Liver (tissue), 8 donors: ENCODE measurements at regions not wholly inside any gene's neighbourhood (a gene's known extent, or its start where the extent isn't known, plus 50 kb on each side); places are given as distances from the start of the nearest gene placed in this dataset.

Source experiments
- DNase-seq: peaks from one replicate; pipeline ENCODE4 v3.0.0-alpha.2; 2017; ENCODE audit warnings: low spot score
- H3K27ac ChIP-seq, 2 donors: one replicate each; pipeline ENCODE4 v1.7.0; 2013; ENCODE audit warnings: inconsistent platforms in 2 of 2, low read length in 2 of 2, control low read depth in 1 of 2, low read depth in 1 of 2, mild to moderate bottlenecking in 1 of 2
- H3K27me3 ChIP-seq, 4 donors: one replicate each; pipeline versions ENCODE4 v1.6.1 to v1.7.0; 2013; ENCODE audit warnings: low read length in 3 of 4, inconsistent platforms in 1 of 4, mild to moderate bottlenecking in 1 of 4, moderate library complexity in 1 of 4; ENCODE audit not compliant: control insufficient read depth in 4 of 4, insufficient read depth in 4 of 4
- H3K36me3 ChIP-seq, 4 donors: one replicate each; pipeline versions ENCODE4 v1.6.1 to v1.7.0; 2013; ENCODE audit warnings: low read length in 3 of 4, mild to moderate bottlenecking in 3 of 4, low read depth in 1 of 4, moderate library complexity in 1 of 4; ENCODE audit not compliant: control insufficient read depth in 4 of 4, insufficient read depth in 3 of 4
- H3K4me1 ChIP-seq, 4 donors: one replicate each; pipeline versions ENCODE4 v1.6.1 to v1.7.0; 2013; ENCODE audit warnings: low read length in 3 of 4, mild to moderate bottlenecking in 3 of 4, moderate library complexity in 1 of 4; ENCODE audit not compliant: control insufficient read depth in 4 of 4, insufficient read depth in 4 of 4
- H3K4me3 ChIP-seq, 3 donors: one replicate each; pipeline versions ENCODE4 v1.6.1 to v1.7.0; 2013; ENCODE audit warnings: low read length in 3 of 3, control low read depth in 1 of 3, low read depth in 1 of 3, mild to moderate bottlenecking in 1 of 3
- H3K9ac ChIP-seq, 2 donors: one replicate each; pipeline ENCODE4 v1.7.0; 2013; ENCODE audit warnings: low read length in 2 of 2, mild to moderate bottlenecking in 2 of 2, moderate library complexity in 2 of 2, control low read depth in 1 of 2, low read depth in 1 of 2
- H3K9me3 ChIP-seq, 4 donors: one replicate each; pipeline versions ENCODE4 v1.6.1 to v1.7.0; 2013; ENCODE audit warnings: low read length in 3 of 4; ENCODE audit not compliant: control insufficient read depth in 4 of 4
- ATF3 ChIP-seq: IDR thresholded peaks from 2 replicates; pipeline ENCODE4 v1.6.1; 2016; ENCODE audit warnings: antibody characterized with exemption
- CTCF ChIP-seq: fragments of 150-350 bp; IDR thresholded peaks from 2 replicates; pipeline ENCODE4 v1.5.1; 2017; ENCODE audit warnings: improper control_type of control experiment, low read depth, low read length; ENCODE audit not compliant: missing input control
- EGR1 ChIP-seq, 2 donors: IDR thresholded peaks; 2 replicates each; pipeline ENCODE4 v1.6.1; 2016 to 2018; ENCODE audit warnings: antibody characterized with exemption in 2 of 2, low read depth in 2 of 2
- FOXA1 ChIP-seq: IDR thresholded peaks from 2 replicates; pipeline ENCODE4 v1.6.1; 2016; ENCODE audit warnings: antibody characterized with exemption
- FOXA2 ChIP-seq: IDR thresholded peaks from 2 replicates; pipeline ENCODE4 v1.6.1; 2016; ENCODE audit warnings: antibody characterized with exemption
- GABPA ChIP-seq, 2 donors: IDR thresholded peaks in 1 of 2; conservative IDR thresholded peaks in 1 of 2; 2 replicates each; pipeline ENCODE4 v1.6.1; 2016; ENCODE audit warnings: antibody characterized with exemption in 2 of 2, mild to moderate bottlenecking in 1 of 2, moderate library complexity in 1 of 2
- JUND ChIP-seq, 2 donors: IDR thresholded peaks; 2 replicates each; pipeline ENCODE4 v1.6.1; 2016; ENCODE audit warnings: antibody characterized with exemption in 2 of 2
- NR2F2 ChIP-seq: IDR thresholded peaks from 2 replicates; pipeline ENCODE4 v1.6.1; 2016; ENCODE audit warnings: antibody characterized with exemption
- RXRA ChIP-seq, 2 donors: IDR thresholded peaks; 2 replicates each; pipeline ENCODE4 v1.6.1; 2017 to 2018; ENCODE audit warnings: antibody characterized with exemption in 2 of 2, mild to moderate bottlenecking in 1 of 2
- SP1 ChIP-seq: IDR thresholded peaks from 2 replicates; pipeline ENCODE4 v1.6.1; 2018; ENCODE audit warnings: antibody characterized with exemption, mild to moderate bottlenecking
- YY1 ChIP-seq: IDR thresholded peaks from 2 replicates; pipeline ENCODE4 v1.6.1; 2016; ENCODE audit warnings: antibody characterized with exemption, mild to moderate bottlenecking
- WGBS: extraction: QIAGEN DNeasy Blood & Tissue Kit; methylation state at CpG from one replicate; pipeline ENCODE4 v1.1.7; 2013; 5-methylcytosine and 5-hydroxymethylcytosine counted together
- TF ChIP-seq, protein P1 (sequence below): IDR thresholded peaks from 2 replicates; pipeline ENCODE4 v1.6.1; 2016; ENCODE audit warnings: antibody characterized with exemption
- TF ChIP-seq, protein P2 (sequence below): IDR thresholded peaks from 2 replicates; pipeline ENCODE4 v1.6.1; 2016; ENCODE audit warnings: antibody characterized with exemption
- donor health status: healthy.
- donor health status: healthy.
- donor health status: healthy.
- donor health status: healthy.
- donor health status: healthy.

DNA sequence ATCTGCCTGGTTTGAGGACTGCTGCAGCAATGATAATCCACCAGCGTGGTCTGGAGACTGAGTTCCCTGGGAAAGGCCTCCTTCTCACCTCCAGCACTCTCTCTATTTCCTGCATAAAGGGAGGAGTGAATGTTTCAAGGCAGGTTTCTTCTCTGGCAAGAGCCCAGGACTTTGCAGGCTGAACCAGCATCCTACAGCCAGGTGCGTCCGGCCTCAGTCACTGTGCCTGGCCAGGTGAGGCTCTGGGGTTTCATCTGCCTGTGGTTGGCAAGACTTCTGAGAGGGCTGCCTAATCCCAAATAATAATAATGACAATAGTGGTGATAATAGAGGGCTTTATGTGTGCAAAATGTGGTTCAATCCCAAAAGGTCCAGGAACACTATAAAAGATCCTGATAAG lies 269.0 kb upstream of the TBC1D5 start:
- TF ChIP-seq GABPA (IDR thresholded peaks at IDR 0.05 in 1 of 2, conservative IDR thresholded peaks at IDR 0.05 in 1 of 2): no peak
- TF ChIP-seq FOXA1: no peak
- TF ChIP-seq SP1: no peak
- TF ChIP-seq EGR1 (IDR thresholded peaks at IDR 0.05; ENCODE audit: low read depth in 2 of 2): no peak
- TF ChIP-seq FOXA2: no peak
- no peak for TF ChIP-seq JUND (IDR thresholded peaks at IDR 0.05)
- TF ChIP-seq ATF3: no peak
- no peak for TF ChIP-seq YY1
- no peak for TF ChIP-seq CTCF
- TF ChIP-seq NR2F2: no peak
- TF ChIP-seq, protein P1, sequence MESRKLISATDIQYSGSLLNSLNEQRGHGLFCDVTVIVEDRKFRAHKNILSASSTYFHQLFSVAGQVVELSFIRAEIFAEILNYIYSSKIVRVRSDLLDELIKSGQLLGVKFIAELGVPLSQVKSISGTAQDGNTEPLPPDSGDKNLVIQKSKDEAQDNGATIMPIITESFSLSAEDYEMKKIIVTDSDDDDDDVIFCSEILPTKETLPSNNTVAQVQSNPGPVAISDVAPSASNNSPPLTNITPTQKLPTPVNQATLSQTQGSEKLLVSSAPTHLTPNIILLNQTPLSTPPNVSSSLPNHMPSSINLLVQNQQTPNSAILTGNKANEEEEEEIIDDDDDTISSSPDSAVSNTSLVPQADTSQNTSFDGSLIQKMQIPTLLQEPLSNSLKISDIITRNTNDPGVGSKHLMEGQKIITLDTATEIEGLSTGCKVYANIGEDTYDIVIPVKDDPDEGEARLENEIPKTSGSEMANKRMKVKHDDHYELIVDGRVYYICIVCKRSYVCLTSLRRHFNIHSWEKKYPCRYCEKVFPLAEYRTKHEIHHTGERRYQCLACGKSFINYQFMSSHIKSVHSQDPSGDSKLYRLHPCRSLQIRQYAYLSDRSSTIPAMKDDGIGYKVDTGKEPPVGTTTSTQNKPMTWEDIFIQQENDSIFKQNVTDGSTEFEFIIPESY: no peak
- no peak for TF ChIP-seq RXRA (IDR thresholded peaks at IDR 0.05)
- TF ChIP-seq, protein P2, sequence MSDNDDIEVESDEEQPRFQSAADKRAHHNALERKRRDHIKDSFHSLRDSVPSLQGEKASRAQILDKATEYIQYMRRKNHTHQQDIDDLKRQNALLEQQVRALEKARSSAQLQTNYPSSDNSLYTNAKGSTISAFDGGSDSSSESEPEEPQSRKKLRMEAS: no peak
- WGBS: 81% methylated on average over 3 of the region's 3 CpGs
- H3K9ac ChIP-seq: no peak overlapping the region
- no peaks in the 10 kb centered on the region for H3K4me1 ChIP-seq
- no peak overlapping the region for H3K4me3 ChIP-seq
- H3K9me3 ChIP-seq: no peaks in the 10 kb centered on the region
- H3K27me3 ChIP-seq: no peaks in the 10 kb centered on the region
- no peaks in the 10 kb centered on the region for H3K36me3 ChIP-seq
- no peak for DNase-seq
- no peak overlapping the region for H3K27ac ChIP-seq

- Histone ChIP-seq H3K4me3 (no peak overlapping the region), H3K27me3 (no peaks in the 10 kb centered on the region), H3K9ac (no peak overlapping the region), H3K4me1 (no peaks in the 10 kb centered on the region), H3K27ac (no peak overlapping the region), H3K9me3 (no peaks in the 10 kb centered on the region), H3K36me3 (no peaks in the 10 kb centered on the region)
- WGBS: 59% methylated on average over 4 of the region's 4 CpGs
- no peak for DNase-seq
- TF ChIP-seq RXRA (IDR thresholded peaks at IDR 0.05) (no peak), CTCF (no peak), JUND (IDR thresholded peaks at IDR 0.05) (no peak), SP1 (no peak)
- TF ChIP-seq, protein P1: no peak
Measured at GRCh38 chr3:18010001-18010400, 267.6 kb upstream of the TBC1D5 start.
